ENCODE measurements at regions not wholly inside any gene's neighbourhood (a gene's known extent, or its start where the extent isn't known, plus 50 kb on each side); places are given as distances from the start of the nearest gene placed in this dataset.
"Not testable (repeated sequence)": the region's sequence is repeated elsewhere in the genome, so short reads cannot be mapped to it uniquely, and the experiment has no call there.

DNA sequence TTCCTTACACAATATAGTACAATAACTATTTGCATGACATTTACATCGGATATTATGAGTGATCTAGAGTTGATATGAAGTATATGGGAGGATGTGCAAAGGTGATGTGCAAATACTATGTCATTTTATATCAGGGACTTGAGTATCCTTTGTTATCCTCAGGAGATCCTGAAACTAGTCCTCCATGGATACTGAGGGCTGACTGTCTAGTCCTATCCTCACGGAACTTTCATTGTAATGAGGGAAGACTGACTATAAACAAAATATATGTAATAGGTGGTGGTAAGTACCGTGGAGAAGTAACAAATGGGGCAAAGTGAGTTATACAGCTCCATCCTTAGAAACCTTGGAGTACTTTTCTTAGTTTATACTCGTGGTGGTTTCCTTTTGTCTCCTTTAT lies 1373.1 kb downstream of the CDH12 start:
- TF ChIP-seq CTCF (IDR thresholded peaks at IDR 0.05; ENCODE audit: borderline replicate concordance, extremely low read depth, low read length, poor library complexity, severe bottlenecking); EZH2 (IDR thresholded peaks at IDR 0.05; ENCODE audit: borderline replicate concordance, low read depth, low read length, severe bottlenecking): not testable (repeated sequence)

Measured in DND-41 (cell line).